HTR-8/SVneo (cell line): ENCODE measurements at regions not wholly inside any gene's neighbourhood (a gene's known extent, or its start where the extent isn't known, plus 50 kb on each side); places are given as distances from the start of the nearest gene placed in this dataset.

Source experiments
- DNase-seq: peaks from one replicate; pipeline ENCODE4 v3.0.0; 2011; ENCODE audit warnings: low spot score, mixed read lengths; ENCODE audit not compliant: insufficient read length
- FAIRE-seq: peaks from 2 replicates; lab custom pipeline; 2011; peaks lifted over from hg19 to GRCh38; lab: Jason Lieb, UNC

DNA sequence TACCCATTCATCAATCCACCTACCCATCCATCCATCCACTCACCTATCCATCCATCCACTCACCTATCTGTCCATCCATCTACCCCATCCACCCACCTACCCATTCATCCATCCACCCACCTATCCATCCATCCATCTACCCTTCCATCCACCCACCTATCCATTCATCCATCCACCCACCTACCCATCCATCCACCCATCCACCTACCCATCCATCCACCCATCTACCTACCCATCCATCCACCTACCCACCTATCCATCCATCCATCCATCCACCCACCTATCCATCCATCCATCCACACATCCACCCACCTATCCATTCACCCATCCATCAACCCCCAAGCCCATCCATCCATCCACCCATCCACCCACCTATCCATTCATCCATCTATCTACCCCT is 267.1 kb downstream of the MRTFB start:
- DNase-seq = no peak
- FAIRE-seq = no peak

DNA sequence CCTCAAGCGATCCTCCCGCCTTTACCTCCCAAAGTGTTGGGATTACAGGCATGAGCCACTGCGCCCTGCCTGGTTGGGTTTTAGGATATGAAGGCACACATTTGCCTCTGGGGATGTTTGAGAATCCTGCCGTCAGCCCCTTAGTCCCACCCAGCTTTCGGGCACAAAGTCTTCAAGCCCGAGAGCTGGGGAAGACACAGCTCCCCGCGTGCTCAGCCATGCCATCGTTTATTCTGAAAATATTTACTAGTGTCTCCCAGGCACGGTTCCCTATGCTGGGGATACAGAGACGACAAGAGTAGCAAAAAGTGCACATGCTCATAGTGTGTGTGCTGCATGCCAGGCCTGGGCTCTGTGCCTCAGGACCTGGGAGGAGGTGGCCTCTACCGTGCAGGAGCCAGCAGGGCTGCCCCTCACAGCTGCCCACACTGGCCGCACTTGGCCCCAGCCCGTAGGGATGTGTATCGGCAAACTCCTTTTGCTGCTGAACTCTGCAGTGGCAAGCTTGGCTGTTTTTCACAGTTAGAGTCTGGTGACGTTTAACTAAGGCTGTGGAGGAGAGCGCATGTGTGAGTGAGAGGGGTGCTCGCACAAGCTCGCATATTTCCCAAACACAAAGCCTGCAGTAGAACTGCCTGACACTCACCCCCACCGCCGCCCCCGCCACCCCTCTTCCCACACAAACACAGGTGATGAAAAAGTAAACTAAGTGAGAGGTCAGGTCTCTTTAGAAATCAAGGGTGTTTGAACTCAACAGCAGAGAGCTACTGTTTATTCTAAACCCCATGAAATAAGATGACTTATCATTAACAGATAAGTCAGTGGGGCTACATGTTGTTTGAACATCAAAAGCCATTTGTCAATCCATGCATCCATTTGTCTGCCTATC is 266.4 kb downstream of the MRTFB start:
- DNase-seq = no peak
- no peak for FAIRE-seq

DNA sequence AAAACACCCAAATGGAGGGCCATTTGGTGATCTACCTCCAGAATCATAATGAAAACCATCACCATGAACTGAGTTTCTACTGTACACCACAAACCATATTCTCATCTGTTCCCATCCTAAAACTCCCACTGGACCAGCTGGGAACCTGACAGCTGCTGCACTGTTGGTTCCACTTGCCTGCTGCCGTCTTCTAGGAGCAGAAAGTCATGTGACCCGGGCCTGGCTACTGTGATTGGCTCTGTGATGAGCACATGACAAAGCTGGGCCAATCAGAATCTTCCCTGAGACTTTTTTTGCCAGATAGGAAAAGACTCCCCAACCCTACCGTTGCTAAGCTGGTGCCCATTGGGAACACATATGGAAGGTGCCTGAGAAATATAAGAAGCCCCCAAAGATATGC is 264.2 kb downstream of the MRTFB start:
- DNase-seq (no peak), FAIRE-seq (no peak)

DNA sequence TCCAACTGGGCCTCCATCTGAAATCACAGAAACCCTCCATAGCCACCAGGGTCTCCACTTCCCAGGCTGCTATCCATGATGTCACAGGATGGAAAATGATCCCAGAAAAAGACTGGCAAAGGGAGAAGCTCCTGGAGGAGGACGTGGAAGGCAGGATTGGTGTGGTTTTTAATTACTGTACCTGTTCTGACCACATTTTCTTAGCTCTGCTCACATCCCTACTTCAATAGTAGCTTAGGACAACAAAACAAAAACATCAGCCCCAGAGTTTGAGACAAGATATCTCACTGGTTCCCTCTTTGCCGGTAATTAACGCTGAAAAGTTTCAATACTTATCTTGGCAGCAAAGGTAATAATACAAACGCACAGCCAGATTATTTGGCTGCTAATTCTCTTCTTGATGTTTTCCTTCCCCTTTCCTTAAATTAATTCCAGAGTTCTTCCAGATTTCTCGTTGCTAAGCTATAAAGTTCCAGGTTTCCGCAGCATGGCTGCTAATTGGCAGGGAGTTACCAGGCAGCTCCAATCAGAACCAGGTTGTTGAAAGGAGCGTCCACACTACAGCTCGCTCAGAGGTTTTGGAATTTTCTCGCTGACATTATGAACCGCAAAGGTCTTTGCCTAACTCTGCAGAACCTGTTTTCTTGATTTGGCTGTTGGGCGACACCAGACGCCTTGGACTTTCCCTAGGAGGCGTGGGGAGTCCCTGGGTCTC is 263.4 kb downstream of the MRTFB start:
- DNase-seq (no peak), FAIRE-seq (no peak)

DNA sequence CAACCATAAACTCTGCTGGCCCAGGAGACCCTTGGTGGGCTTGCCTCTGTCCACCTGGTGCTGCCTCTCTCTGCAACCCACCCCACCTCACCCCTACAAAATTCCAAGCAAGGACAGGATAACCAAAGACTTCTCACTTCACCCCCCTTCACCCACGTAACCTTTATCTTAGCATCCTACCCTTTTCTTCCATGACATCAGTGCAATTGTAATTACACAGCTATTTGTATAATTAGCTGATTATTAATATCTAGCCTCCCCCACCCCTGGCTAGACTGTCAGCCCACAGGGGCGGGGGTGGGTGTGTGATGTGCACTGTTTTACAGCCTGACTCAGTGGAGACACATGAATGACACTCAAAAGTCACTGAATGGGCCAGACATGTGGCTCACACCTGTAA is 262.2 kb downstream of the MRTFB start:
- no peak for DNase-seq
- FAIRE-seq = no peak

DNA sequence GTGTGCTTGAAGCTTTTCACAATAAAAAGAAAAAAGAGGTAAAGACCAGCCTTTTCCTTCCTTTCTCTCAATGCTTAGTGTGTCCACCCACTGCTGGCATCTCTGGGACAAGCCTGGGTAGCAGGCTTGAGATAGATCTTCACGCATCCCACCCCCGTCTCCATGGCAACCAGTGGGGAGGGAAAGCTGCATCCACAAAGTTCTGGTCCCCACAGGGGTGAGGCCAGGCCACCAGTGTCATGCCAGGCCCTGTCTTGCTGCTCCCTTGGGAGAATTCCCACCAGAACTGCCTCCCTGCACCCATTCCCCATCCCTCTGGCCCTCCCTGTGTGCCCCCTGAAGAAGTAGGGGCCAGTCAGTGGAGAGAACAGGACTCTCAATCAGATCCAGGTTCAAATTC is 259.9 kb downstream of the MRTFB start:
- DNase-seq = no peak
- no peak for FAIRE-seq

DNA sequence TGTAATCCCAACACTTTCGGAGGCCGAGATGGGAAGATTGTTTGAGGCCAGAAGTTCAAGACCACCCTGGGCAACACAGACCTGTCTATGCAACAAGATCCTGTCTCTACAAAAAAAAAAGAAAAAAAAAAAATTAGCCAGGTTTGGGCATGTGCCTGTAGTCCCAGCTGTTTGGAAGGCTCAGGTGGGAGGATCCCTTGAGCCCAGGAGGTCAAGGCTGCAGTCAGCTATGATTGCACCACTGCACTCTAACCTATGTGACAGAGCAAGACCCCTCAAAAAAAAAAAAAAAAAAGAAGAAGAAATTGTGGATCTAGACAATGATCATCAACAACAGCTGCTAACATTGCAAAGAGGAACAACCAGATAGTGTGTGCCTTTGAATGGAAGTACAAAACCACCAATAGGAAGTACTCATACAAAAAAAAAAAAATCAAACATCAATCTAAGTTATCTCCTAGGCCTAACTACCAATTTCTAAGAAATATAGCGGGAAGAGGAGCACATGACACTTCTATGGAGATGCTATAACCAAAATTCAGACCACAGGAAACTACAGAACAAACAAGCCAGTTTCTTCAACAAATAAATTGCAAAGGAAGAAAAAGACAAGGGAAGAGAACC is 258.7 kb downstream of the MRTFB start:
- FAIRE-seq (no peak), DNase-seq (no peak)

DNA sequence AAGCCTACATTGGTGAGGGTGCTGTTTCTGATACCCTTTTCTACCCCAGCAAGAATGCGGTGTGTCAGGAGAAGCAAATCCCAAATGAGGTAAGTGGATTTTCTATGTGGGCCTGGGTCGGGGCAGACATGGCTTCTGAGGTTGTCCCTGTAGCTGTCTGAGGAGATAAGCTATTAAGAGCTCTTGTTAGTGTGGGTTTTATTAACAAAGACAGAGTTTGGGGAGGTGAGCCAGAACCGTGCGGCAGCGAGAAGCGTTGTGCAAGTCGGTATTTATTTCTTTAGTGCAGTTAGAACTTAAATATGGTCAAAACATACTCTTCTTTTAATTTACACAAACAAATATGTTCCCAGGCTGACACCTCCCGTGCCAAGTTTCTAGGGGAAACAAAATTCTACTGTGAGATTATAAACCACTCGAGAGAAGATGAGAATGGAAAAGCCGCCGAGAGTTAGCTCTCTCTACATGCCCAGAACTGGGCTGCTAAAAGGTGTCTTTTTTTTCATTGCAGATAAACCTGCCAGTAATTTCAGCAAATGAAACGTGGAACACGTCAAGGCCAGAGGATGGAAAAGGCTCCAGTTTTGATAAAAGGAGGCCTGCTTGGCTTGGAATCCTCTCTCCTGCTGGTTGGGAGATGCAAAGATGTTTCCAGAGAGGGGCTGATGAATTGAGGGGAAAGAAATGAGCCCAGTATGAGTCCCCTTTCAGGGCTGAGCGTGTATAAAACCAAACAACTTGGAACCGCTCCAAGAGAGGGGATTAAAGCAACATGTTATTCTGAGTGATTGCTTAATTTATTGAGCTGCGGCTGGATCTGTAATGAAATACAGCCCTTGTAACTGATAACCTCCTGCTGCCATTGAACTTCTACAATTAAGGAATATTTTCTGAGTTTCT is 254.6 kb downstream of the MRTFB start:
- DNase-seq (no peak), FAIRE-seq (no peak)

DNA sequence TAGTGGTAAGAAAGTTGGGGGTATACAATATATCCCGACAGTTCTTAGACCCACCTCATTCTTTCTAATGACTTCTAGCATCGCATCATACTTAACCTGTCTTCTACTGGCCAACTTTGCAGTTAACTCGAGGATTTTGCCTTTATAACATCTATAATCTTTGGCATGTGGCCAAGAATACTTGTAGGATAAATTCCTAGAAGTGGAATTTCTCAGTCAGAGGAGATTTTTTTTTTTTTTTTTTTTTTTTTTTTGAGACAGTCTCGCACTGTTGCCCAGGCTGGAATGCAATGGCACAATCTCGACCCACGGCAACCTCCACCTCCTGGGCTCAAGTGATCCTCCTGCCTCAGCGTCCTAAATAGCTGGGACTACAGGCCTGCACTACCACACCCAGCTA is 253.5 kb downstream of the MRTFB start:
- FAIRE-seq = no peak

DNA sequence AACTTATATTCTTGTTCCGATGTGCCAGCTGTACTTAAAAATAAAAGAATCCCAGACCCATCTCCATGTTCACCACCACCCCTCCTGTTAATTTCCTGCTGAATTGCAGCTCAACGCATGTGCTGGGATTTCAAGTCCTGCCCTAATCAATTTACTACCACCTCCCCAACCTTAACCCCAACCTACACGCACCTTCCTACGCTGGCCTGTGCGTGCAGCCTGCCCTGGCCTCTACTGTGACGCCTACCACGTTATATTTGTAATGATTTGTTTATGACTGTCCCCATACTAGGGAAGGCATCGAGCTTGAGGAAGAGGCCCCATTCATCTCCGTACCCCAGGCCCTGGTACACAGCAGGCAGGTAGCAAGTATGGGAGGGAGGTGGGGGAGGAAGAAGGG is 251.1 kb downstream of the MRTFB start:
- DNase-seq (no peak), FAIRE-seq (no peak)

More for the DNA sequence above, 253.5 kb downstream of the MRTFB start:
- no peak for DNase-seq

DNA sequence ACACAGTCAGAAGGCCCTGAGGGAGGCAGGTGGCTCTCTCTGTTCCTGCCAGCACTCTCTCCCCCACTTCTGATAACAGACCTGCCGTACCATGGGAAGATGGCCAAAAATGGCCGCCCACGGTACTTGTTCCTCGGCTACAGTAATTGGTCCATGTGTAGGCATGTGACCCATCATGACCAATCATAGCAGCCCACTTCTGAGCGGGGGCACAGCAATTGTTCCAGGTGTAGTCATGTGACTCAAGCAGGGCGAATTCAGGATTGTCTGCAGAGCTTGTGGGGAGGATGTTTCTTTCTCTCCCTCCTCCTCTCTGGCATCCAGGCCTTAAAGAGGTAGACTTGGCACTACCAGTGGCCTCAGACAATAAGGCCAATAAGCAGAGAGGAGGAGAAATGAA is 250.4 kb downstream of the MRTFB start:
- DNase-seq = no peak
- no peak for FAIRE-seq

DNA sequence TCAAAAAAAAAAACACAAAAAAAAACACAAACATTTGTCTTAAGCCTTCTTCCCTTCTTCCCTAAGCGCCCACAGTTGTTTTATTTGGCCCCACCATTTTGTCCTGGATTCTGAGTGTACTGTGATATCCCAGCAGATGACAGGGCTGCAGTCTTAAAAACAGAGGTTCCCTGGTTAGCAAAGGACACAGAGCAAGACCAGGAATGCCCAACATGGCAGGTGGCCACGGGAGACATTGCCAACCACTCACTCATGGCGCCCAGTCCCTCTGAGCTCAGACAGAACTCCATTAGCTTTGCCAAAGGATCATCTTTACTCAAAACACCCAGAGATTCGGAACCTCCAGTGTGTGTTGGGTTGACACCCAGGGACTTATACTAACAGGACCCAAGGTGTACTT is 249.3 kb downstream of the MRTFB start:
- FAIRE-seq (no peak), DNase-seq (no peak)
